ENCODE measurements at regions not wholly inside any gene's neighbourhood (a gene's known extent, or its start where the extent isn't known, plus 50 kb on each side); places are given as distances from the start of the nearest gene placed in this dataset.

GRCh38 chr14:61108496-61109141 lies 127.6 kb downstream of the SLC38A6 start:
- no peak for DNase-seq

DNA sequence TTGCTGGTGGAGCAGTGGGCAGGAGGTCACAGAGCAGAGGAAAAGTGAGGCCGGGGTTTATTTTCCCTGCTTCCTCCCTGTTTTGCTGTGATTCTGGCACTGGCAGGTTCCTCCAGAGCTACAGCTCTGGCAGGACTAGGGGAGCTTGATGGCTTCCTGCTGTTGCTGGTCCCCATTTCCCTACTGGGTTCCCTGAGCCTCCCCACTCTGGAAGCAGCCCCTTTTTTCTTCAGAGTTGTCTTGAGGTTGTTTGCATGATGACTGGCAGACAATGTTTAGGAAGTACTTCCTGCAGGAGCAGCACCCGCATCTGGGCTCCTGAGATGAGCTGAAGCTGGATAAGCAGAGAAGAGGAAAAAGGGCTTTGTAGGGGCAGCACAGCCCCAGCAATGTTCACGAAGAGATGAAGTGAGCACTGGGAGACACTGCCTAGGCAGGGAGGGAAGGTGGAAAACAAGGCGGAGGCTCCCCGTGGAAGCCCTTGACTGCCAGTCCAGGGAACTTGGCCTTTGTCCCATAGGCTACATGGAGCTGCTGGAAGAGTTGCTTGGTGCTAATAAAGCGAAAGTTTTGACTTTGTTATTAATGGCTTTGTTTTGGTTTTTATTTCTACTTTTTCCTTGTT lies 126.9 kb downstream of the SLC38A6 start:
- DNase-seq = no peak

- DNase-seq = no peak
These were observed 126.1 kb downstream of the SLC38A6 start for GRCh38 chr14:61106959-61107641.

- DNase-seq = no peak
These were observed 125.4 kb downstream of the SLC38A6 start for GRCh38 chr14:61106271-61106958.

DNA sequence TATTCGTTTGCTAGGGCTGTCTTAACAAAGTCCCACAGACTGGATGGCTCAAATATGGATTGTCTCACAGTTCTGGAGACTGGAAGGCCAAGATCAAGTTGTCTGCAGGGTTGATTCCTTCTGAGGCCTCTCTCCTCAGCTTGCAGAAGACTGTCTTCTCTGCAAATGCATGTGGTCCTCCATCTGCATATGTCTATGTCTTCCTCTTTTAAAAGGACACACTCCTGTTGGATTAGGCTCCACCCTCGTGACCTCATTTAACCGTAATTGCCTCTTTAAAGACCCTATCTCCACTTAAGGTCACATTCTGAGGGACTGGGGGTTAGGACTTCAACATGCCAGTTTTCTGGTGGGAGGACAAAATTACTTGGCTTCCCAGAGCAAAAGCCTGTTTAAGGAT lies 123.3 kb downstream of the SLC38A6 start:
- DNase-seq = no peak

GRCh38 chr14:61103541-61104339 lies 122.7 kb downstream of the SLC38A6 start:
- DNase-seq = no peak

GRCh38 chr14:61102549-61103466 lies 121.8 kb downstream of the SLC38A6 start:
- DNase-seq = no peak
